HG02678 (cell line): ENCODE measurements at regions not wholly inside any gene's neighbourhood (a gene's known extent, or its start where the extent isn't known, plus 50 kb on each side); places are given as distances from the start of the nearest gene placed in this dataset.

Source experiments
- ATAC-seq: cut with Tn5 transposase; IDR thresholded peaks from one replicate; pipeline ENCODE4 v1.9.1; 2021; ENCODE audit warnings: mild to moderate bottlenecking, moderate library complexity; ENCODE audit not compliant: unreplicated experiment

DNA sequence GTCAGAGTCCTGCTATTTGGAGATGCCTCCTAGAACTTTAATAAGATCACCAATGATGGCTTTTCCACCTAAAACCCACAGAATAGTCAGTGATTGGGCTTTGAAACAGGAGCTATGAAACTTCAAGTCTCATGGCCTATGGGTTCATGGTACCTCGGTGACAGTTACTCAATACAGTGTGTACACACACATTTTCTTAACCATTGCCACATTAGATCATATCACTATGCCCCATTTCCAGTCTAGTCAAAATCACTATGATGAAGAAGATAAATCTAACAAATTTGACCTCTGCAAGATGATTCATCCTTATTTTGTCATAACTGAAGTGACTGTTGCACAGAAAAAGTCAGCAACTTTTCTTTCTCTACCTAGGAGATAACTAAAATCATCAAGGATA lies 86.8 kb upstream of the OR13F1 start:
- ATAC-seq: no peak

DNA sequence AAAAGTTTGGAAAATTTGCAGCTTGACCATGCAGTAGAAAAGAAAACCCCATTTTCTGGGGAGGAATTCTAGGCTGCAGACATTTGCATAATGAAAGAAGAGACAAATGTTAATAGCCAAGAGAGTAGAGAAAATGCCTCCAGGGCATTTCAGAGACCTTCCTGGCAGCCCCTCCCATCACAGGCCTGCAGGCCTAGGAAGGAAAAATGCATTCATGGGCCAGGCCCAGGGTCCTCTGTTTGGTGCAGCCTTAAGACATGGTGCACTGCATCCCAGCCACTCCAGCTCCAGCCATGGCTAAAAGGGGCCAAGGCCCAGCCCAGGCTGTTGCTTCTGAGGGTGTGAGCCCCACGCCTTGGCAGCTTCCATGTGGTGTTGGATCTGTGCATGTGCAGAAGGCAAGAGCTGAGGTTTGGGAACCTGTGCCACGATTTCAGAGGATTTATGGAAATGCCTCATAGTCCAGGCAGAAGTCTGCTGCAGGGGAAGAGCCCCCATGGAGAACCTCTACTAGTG lies 75.0 kb upstream of the OR13F1 start:
- ATAC-seq: no peak

DNA sequence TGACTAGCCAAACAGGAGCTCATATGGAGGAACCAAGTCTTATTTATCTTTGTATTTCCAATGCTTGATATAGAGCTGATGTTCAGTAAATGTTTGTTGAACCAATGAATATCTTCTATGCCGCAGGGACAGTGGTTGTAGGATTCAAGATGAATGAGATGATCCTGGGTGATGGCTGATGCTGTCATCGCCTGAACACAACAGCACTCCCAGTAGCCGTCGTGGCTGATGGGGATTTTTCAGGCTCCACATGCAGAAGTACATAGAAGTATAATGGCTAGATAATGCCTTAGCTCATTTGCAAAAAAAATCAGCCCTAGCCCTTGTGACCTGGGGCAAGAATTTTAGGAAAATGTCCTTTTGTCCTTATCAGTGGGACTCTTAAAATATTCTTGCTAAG lies 69.0 kb upstream of the OR13F1 start:
- ATAC-seq: no peak

DNA sequence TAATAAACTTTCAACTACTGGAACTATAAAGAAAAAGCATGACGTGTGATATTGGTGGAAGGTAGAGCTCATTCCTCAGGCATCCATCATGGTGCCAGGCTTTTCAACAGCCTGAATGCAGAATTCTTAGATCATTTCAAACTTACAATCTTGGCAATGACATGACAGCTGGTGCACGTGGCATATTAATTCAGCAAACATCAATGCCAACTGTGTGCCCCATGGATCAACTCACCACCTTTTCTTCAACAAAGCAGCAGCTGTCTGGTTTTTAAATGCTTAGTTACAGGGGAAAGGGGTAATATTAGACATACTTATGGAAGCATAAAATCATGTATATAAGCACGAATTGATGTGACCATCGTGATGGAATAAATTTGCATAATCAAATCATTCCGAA lies 56.0 kb upstream of the OR13F1 start:
- no peak for ATAC-seq
